ENCODE measurements at regions not wholly inside any gene's neighbourhood (a gene's known extent, or its start where the extent isn't known, plus 50 kb on each side); places are given as distances from the start of the nearest gene placed in this dataset.

DNA sequence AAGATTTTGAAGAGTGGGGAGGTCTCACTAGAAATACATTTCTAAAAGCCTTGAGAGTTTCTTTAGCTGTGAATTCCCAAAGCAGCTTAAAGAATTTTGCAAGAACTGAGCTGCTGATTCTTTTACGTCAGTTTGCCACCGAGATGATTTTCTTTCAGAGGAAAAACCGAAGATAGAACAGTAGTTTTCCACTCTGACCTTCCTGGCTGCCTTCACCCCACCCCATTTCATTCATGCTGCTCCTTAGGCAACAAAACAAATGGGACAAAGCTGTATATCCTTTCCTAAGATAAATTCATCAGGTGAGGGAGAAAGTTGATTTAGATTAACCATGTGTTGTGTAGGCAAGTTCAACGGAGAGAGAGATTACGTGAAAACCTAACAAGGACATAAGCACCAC is 947.0 kb downstream of the GALC start:
- no peak for DNase-seq (ENCODE audit: low spot score)
- 75% methylated on average over 5 of the region's 5 CpGs for WGBS
- H3K4me3 ChIP-seq (ENCODE audit: low read depth in 1 of 3, low read length in 3 of 3) = no peak overlapping the region
- no peak overlapping the region for H3K27ac ChIP-seq (ENCODE audit: low read depth in 1 of 2, low read length in 2 of 2)
- no peaks in the 10 kb centered on the region for H3K27me3 ChIP-seq (ENCODE audit: control insufficient read depth in 4 of 4, insufficient read depth in 4 of 4, low read length in 3 of 4)
- H3K36me3 ChIP-seq (ENCODE audit: control insufficient read depth in 4 of 4, insufficient read depth in 3 of 4, low read depth in 1 of 4, low read length in 3 of 4) = no peaks in the 10 kb centered on the region
- no peaks in the 10 kb centered on the region for H3K4me1 ChIP-seq (ENCODE audit: control insufficient read depth in 4 of 4, insufficient read depth in 4 of 4, low read length in 3 of 4)
- TF ChIP-seq YY1 (IDR thresholded peaks at IDR 0.05) (no peak), FOXA1 (IDR thresholded peaks at IDR 0.05) (no peak), REST (IDR thresholded peaks at IDR 0.05) (no peak), HNF4A (conservative IDR thresholded peaks at IDR 0.05) (no peak), JUND (IDR thresholded peaks at IDR 0.05) (no peak), MAX (IDR thresholded peaks at IDR 0.05) (no peak), TAF1 (conservative IDR thresholded peaks at IDR 0.05) (no peak), FOXA2 (IDR thresholded peaks at IDR 0.05) (no peak), SP1 (IDR thresholded peaks at IDR 0.05) (no peak), RXRA (IDR thresholded peaks at IDR 0.05) (no peak), HNF4G (IDR thresholded peaks at IDR 0.05) (no peak), EGR1 (IDR thresholded peaks at IDR 0.05; ENCODE audit: low read depth in 2 of 2) (no peak), RAD21 (IDR thresholded peaks at IDR 0.05) (no peak), GABPA (IDR thresholded peaks at IDR 0.05 in 1 of 2, conservative IDR thresholded peaks at IDR 0.05 in 1 of 2) (no peak), NR2F2 (IDR thresholded peaks at IDR 0.05) (no peak)
- TF ChIP-seq, protein P1, sequence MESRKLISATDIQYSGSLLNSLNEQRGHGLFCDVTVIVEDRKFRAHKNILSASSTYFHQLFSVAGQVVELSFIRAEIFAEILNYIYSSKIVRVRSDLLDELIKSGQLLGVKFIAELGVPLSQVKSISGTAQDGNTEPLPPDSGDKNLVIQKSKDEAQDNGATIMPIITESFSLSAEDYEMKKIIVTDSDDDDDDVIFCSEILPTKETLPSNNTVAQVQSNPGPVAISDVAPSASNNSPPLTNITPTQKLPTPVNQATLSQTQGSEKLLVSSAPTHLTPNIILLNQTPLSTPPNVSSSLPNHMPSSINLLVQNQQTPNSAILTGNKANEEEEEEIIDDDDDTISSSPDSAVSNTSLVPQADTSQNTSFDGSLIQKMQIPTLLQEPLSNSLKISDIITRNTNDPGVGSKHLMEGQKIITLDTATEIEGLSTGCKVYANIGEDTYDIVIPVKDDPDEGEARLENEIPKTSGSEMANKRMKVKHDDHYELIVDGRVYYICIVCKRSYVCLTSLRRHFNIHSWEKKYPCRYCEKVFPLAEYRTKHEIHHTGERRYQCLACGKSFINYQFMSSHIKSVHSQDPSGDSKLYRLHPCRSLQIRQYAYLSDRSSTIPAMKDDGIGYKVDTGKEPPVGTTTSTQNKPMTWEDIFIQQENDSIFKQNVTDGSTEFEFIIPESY (IDR thresholded peaks at IDR 0.05) = no peak
- TF ChIP-seq, protein P2, sequence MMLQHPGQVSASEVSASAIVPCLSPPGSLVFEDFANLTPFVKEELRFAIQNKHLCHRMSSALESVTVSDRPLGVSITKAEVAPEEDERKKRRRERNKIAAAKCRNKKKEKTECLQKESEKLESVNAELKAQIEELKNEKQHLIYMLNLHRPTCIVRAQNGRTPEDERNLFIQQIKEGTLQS (IDR thresholded peaks at IDR 0.05) = no peak
- TF ChIP-seq, protein P3, sequence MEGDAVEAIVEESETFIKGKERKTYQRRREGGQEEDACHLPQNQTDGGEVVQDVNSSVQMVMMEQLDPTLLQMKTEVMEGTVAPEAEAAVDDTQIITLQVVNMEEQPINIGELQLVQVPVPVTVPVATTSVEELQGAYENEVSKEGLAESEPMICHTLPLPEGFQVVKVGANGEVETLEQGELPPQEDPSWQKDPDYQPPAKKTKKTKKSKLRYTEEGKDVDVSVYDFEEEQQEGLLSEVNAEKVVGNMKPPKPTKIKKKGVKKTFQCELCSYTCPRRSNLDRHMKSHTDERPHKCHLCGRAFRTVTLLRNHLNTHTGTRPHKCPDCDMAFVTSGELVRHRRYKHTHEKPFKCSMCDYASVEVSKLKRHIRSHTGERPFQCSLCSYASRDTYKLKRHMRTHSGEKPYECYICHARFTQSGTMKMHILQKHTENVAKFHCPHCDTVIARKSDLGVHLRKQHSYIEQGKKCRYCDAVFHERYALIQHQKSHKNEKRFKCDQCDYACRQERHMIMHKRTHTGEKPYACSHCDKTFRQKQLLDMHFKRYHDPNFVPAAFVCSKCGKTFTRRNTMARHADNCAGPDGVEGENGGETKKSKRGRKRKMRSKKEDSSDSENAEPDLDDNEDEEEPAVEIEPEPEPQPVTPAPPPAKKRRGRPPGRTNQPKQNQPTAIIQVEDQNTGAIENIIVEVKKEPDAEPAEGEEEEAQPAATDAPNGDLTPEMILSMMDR (IDR thresholded peaks at IDR 0.05; ENCODE audit: low read depth, low read length, missing input control) = no peak
- no peak overlapping the region for H3K9ac ChIP-seq (ENCODE audit: low read depth in 1 of 2, low read length in 2 of 2)
- H3K9me3 ChIP-seq (ENCODE audit: control insufficient read depth in 4 of 4, low read length in 3 of 4) = no peaks in the 10 kb centered on the region
